ENCODE measurements at regions not wholly inside any gene's neighbourhood (a gene's known extent, or its start where the extent isn't known, plus 50 kb on each side); places are given as distances from the start of the nearest gene placed in this dataset.

DNA sequence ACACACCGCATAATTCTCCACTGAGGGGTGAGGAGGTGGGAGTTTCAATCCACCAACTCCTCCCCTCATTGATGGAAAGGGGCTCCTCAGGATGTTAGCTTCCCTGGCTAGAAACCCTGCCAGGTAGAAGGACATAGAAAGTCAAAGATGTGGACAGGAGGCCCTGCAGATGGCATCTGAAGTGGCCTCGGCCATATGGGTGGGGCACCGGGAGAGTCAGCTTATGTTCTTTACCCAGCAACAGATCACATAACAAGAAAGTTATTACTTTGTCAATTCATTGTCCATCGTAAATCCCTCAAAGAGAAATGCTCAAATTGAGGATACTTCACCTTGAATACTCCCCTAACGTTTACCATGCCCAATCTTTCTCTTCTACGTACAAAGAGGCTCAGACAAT, 97.3 kb upstream of the ARHGEF3 start:
- TF ChIP-seq, protein P1, sequence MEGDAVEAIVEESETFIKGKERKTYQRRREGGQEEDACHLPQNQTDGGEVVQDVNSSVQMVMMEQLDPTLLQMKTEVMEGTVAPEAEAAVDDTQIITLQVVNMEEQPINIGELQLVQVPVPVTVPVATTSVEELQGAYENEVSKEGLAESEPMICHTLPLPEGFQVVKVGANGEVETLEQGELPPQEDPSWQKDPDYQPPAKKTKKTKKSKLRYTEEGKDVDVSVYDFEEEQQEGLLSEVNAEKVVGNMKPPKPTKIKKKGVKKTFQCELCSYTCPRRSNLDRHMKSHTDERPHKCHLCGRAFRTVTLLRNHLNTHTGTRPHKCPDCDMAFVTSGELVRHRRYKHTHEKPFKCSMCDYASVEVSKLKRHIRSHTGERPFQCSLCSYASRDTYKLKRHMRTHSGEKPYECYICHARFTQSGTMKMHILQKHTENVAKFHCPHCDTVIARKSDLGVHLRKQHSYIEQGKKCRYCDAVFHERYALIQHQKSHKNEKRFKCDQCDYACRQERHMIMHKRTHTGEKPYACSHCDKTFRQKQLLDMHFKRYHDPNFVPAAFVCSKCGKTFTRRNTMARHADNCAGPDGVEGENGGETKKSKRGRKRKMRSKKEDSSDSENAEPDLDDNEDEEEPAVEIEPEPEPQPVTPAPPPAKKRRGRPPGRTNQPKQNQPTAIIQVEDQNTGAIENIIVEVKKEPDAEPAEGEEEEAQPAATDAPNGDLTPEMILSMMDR (IDR thresholded peaks at IDR 0.05) = no peak
- TF ChIP-seq POLR2AphosphoS5 (IDR thresholded peaks at IDR 0.05; ENCODE audit: insufficient read depth in 1 of 2, low read depth in 1 of 2) = no peak
- TF ChIP-seq POLR2A (IDR thresholded peaks at IDR 0.05) = no peak
- Histone ChIP-seq H3K27ac (no peak overlapping the region), H3K9me3 (no peaks in the 10 kb centered on the region), H3K27me3 (no peaks in the 10 kb centered on the region), H3K4me3 (no peak overlapping the region), H3K4me1 (peaks cover 9% of the 10 kb centered on the region), H3K36me3 (no peaks in the 10 kb centered on the region)
- no peak for DNase-seq (ENCODE audit: extremely low spot score in 2 of 2)
- intact Hi-C loops (cut with DNase I) = no loop called here

DNA sequence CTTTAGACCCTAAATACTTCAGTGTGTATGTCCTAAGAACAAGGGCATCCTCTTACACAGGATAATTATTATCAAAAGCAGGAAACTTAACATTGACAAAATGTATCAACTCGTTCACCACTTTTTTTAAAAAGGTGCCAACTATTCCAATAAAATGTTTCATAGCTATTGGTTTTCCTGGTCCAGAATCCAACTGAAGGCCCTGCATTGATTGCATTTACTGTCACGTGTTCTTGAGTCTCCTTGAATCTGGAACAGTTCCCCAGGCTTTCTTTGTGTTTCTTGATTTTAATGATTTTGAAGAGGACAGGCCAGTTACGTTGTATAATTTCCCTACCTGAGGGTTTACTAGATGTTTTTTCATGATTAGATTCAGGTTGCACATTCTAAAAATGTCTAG, 94.6 kb upstream of the ARHGEF3 start:
- no peak for DNase-seq (ENCODE audit: extremely low spot score in 2 of 2)
- Histone ChIP-seq H3K27me3 (no peaks in the 10 kb centered on the region), H3K4me1 (peaks cover 13% of the 10 kb centered on the region), H3K36me3 (no peaks in the 10 kb centered on the region), H3K27ac (no peak overlapping the region), H3K4me3 (no peak overlapping the region), H3K9me3 (no peaks in the 10 kb centered on the region)
- TF ChIP-seq POLR2A (IDR thresholded peaks at IDR 0.05) = no peak
- TF ChIP-seq POLR2AphosphoS5 (IDR thresholded peaks at IDR 0.05; ENCODE audit: insufficient read depth in 1 of 2, low read depth in 1 of 2) = no peak
- TF ChIP-seq, protein P1 (IDR thresholded peaks at IDR 0.05) = no peak
- intact Hi-C loops (cut with DNase I) = no loop called here

GRCh38 chr3:56894881-56895431, 93.2 kb upstream of the ARHGEF3 start:
- Histone ChIP-seq H3K27me3 (no peaks in the 10 kb centered on the region), H3K4me1 (peaks cover 23% of the 10 kb centered on the region), H3K9me3 (no peaks in the 10 kb centered on the region), H3K27ac (no peak overlapping the region), H3K4me3 (no peak overlapping the region), H3K36me3 (no peaks in the 10 kb centered on the region)
- intact Hi-C loops (cut with DNase I) = no loop called here
- no peak for DNase-seq (ENCODE audit: extremely low spot score in 2 of 2)
- TF ChIP-seq POLR2AphosphoS5 (IDR thresholded peaks at IDR 0.05; ENCODE audit: insufficient read depth in 1 of 2, low read depth in 1 of 2) (no peak), POLR2A (IDR thresholded peaks at IDR 0.05) (no peak)
- TF ChIP-seq, protein P1 (IDR thresholded peaks at IDR 0.05) = no peak

DNA sequence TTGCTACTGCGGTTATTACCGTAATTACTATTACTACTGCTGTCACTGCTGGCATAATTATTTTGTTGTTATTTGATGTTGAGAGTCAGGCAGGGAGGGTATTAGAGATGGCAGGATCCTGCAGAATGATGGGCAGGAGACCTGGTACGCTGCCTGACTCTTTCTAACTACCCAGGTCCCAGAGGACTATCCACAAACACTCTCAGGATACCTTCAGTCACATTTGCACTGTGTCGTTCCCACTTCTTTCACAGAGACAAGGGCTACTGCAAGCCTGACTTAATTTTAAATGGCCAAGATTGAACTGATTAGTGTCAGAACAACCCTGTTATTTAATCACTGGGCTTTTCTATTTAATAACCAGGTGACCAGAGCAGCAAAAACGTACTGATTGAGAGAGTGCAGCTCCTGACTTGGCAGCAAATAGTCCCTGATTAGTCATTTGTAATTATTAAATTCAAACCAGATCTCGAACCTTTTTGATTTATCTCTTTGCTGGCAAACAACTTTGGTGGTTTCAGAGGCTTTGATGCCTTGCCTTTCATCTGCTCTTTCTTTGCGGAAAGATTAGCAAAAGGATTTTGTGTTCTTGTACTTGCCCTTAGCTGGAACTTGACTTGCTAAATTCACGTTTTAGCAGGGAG, 88.8 kb upstream of the ARHGEF3 start:
- DNase-seq (ENCODE audit: extremely low spot score in 2 of 2) = no peak
- TF ChIP-seq POLR2A (IDR thresholded peaks at IDR 0.05) = no peak
- TF ChIP-seq POLR2AphosphoS5 (IDR thresholded peaks at IDR 0.05; ENCODE audit: insufficient read depth in 1 of 2, low read depth in 1 of 2) = no peak
- TF ChIP-seq, protein P1 (IDR thresholded peaks at IDR 0.05) = no peak
- H3K9me3 ChIP-seq = no peaks in the 10 kb centered on the region
- H3K27me3 ChIP-seq = no peaks in the 10 kb centered on the region
- no peak overlapping the region for H3K4me3 ChIP-seq
- intact Hi-C loops (cut with DNase I) = no loop called here
- H3K36me3 ChIP-seq = no peaks in the 10 kb centered on the region
- H3K27ac ChIP-seq = no peak overlapping the region
- H3K4me1 ChIP-seq = peaks cover 44% of the 10 kb centered on the region

DNA sequence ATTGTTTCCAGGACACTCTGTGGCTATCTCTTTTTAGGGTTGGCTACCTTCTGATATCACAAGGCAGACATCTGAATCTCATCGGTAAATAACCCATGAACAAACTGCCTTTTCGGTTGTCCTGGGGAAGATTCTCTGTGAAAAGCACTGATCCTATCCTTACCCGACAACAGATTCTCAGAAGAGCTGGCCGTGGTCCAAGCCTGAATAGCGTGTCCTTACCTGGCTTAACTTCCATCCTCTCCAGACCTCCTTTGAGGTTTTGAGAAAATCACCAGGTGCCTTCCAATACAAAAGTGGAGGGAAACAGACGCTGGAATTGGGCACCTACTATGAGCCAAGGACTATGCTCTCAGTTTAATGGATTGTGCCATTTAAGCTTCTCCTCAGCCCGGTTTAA, 87.4 kb upstream of the ARHGEF3 start:
- H3K9me3 ChIP-seq = no peaks in the 10 kb centered on the region
- no peak overlapping the region for H3K27ac ChIP-seq
- DNase-seq (ENCODE audit: extremely low spot score in 2 of 2) = no peak
- H3K4me3 ChIP-seq = no peak overlapping the region
- intact Hi-C loops (cut with DNase I) = no loop called here
- peaks cover 41% of the 10 kb centered on the region for H3K4me1 ChIP-seq
- TF ChIP-seq, protein P1 (IDR thresholded peaks at IDR 0.05) = no peak
- no peak for TF ChIP-seq POLR2A (IDR thresholded peaks at IDR 0.05)
- no peak for TF ChIP-seq POLR2AphosphoS5 (IDR thresholded peaks at IDR 0.05; ENCODE audit: insufficient read depth in 1 of 2, low read depth in 1 of 2)
- no peaks in the 10 kb centered on the region for H3K36me3 ChIP-seq
- H3K27me3 ChIP-seq = no peaks in the 10 kb centered on the region

Data from vagina (tissue), 2 donors.